T-helper 17 cell (primary cell): ENCODE measurements at regions not wholly inside any gene's neighbourhood (a gene's known extent, or its start where the extent isn't known, plus 50 kb on each side); places are given as distances from the start of the nearest gene placed in this dataset.

Source experiments
- ATAC-seq: fragments of 150-1000 bp; cut with Tn5 transposase; 2 replicates; pipeline ENCODE4 v1.10.0; 2021; ENCODE audit warnings: mild to moderate bottlenecking, moderate library complexity
- DNase-seq, 3 donors: peaks; one replicate each; pipeline versions ENCODE4 v3.0.0 to v3.0.0-alpha.2; 2020 to 2021
- H3K9me3 ChIP-seq: one replicate; pipeline ENCODE4 v1.7.0; 2013; ENCODE audit warnings: low read length, mild to moderate bottlenecking; ENCODE audit not compliant: control insufficient read depth, poor library complexity, severe bottlenecking
- H3K27ac Mint-ChIP-seq: one replicate; pipeline ENCODE4 v1.8.0; 2022; ENCODE audit warnings: mild to moderate bottlenecking, moderate library complexity, mixed read lengths
- H3K27me3 Mint-ChIP-seq: one replicate; pipeline ENCODE4 v1.8.0; 2022; ENCODE audit warnings: mixed read lengths
- H3K36me3 Mint-ChIP-seq: one replicate; pipeline ENCODE4 v1.8.0; 2022; ENCODE audit warnings: low read depth, mixed read lengths
- H3K4me1 Mint-ChIP-seq: one replicate; pipeline ENCODE4 v1.8.0; 2022; ENCODE audit warnings: mild to moderate bottlenecking, mixed read lengths
- H3K4me3 Mint-ChIP-seq: one replicate; pipeline ENCODE4 v1.8.0; 2022; ENCODE audit warnings: mild to moderate bottlenecking, moderate library complexity, mixed read lengths

DNA sequence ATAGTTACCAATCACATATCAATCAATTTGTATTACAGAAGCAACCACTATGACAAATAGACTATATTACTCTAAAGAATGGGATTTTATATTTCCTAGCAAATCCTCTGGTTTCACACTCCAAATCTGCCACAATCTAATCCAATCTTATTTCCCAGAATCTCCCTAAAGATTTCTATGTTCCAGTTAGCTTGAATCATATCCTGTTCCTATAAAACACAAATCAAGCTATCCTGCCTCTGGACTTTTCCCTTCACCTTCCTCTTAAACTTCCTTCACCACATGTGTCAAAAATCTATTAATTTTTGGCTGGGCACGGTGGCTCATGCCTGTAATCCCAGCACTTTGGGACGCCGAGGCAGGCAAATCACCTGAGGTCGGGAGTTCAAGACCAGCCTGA, 50.0 kb downstream of the PIK3C2A start:
- DNase-seq (no peak), ATAC-seq (no peak)
- H3K27me3 Mint-ChIP-seq: no peaks in the 10 kb centered on the region
- H3K27ac Mint-ChIP-seq: no peak overlapping the region
- peaks cover 9% of the 10 kb centered on the region for H3K36me3 Mint-ChIP-seq
- H3K4me1 Mint-ChIP-seq: peaks cover 23% of the 10 kb centered on the region
- H3K4me3 Mint-ChIP-seq: no peak overlapping the region
- no peaks in the 10 kb centered on the region for H3K9me3 ChIP-seq

GRCh38 chr11:17156283-17156682, 51.5 kb downstream of the PIK3C2A start:
- Mint-ChIP-seq H3K27me3 (no peaks in the 10 kb centered on the region), H3K36me3 (peaks cover 9% of the 10 kb centered on the region), H3K4me1 (peaks cover 17% of the 10 kb centered on the region), H3K4me3 (no peak overlapping the region), H3K27ac (no peak overlapping the region)
- DNase-seq (no peak), ATAC-seq (no peak)
- no peaks in the 10 kb centered on the region for H3K9me3 ChIP-seq

GRCh38 chr11:17154409-17155159, 53.2 kb downstream of the PIK3C2A start:
- no peak for ATAC-seq
- no peak overlapping the region for H3K27ac Mint-ChIP-seq
- H3K4me3 Mint-ChIP-seq: no peak overlapping the region
- no peak for DNase-seq
- no peaks in the 10 kb centered on the region for H3K27me3 Mint-ChIP-seq
- no peaks in the 10 kb centered on the region for H3K9me3 ChIP-seq
- peaks cover 8% of the 10 kb centered on the region for H3K4me1 Mint-ChIP-seq
- peaks cover 6% of the 10 kb centered on the region for H3K36me3 Mint-ChIP-seq

- Mint-ChIP-seq H3K27ac (no peak overlapping the region), H3K4me3 (no peak overlapping the region), H3K27me3 (no peaks in the 10 kb centered on the region), H3K4me1 (peaks cover 6% of the 10 kb centered on the region), H3K36me3 (peaks cover 3% of the 10 kb centered on the region)
- DNase-seq (no peak), ATAC-seq (no peak)
- H3K9me3 ChIP-seq: no peaks in the 10 kb centered on the region
These were observed 54.0 kb downstream of the PIK3C2A start for GRCh38 chr11:17153757-17154156.

GRCh38 chr11:17152306-17152705, 55.5 kb downstream of the PIK3C2A start:
- ATAC-seq: no peak
- no peaks in the 10 kb centered on the region for H3K27me3 Mint-ChIP-seq
- H3K36me3 Mint-ChIP-seq: peaks cover 7% of the 10 kb centered on the region
- DNase-seq: no peak
- no peak overlapping the region for H3K27ac Mint-ChIP-seq
- no peaks in the 10 kb centered on the region for H3K9me3 ChIP-seq
- peaks cover 6% of the 10 kb centered on the region for H3K4me1 Mint-ChIP-seq
- H3K4me3 Mint-ChIP-seq: no peak overlapping the region

DNA sequence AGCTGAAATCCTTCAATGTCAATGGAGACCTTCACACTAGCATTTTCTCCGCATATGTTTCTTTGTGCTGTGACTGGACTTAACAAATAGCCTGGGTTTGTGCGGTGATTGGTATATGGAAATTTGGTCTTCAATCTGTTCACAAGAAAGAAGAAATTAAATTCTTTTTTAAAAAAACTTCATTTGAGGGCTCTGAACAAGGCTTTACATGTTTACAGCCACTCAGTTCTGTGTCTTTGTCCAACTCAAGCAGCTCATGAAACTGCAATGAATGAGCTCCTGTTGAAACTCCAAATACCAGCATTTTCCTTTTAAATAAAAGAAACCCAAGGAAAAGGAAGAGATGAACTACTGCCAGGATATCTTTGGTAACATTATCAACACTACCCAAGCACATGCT, 57.3 kb downstream of the PIK3C2A start:
- DNase-seq: no peak
- no peak overlapping the region for H3K27ac Mint-ChIP-seq

GRCh38 chr11:17148536-17148935, 59.2 kb downstream of the PIK3C2A start:
- H3K4me3 Mint-ChIP-seq: no peak overlapping the region
- no peaks in the 10 kb centered on the region for H3K9me3 ChIP-seq
- no peaks in the 10 kb centered on the region for H3K27me3 Mint-ChIP-seq
- ATAC-seq (no peak), DNase-seq (no peak)
- H3K36me3 Mint-ChIP-seq: peaks cover 9% of the 10 kb centered on the region
- peaks cover 3% of the 10 kb centered on the region for H3K4me1 Mint-ChIP-seq
- H3K27ac Mint-ChIP-seq: no peak overlapping the region

More for the DNA sequence above, 57.3 kb downstream of the PIK3C2A start:
- Mint-ChIP-seq H3K4me3 (no peak overlapping the region), H3K27me3 (no peaks in the 10 kb centered on the region), H3K36me3 (peaks cover 7% of the 10 kb centered on the region), H3K4me1 (peaks cover 6% of the 10 kb centered on the region)
- no peak for ATAC-seq
- H3K9me3 ChIP-seq: no peaks in the 10 kb centered on the region

DNA sequence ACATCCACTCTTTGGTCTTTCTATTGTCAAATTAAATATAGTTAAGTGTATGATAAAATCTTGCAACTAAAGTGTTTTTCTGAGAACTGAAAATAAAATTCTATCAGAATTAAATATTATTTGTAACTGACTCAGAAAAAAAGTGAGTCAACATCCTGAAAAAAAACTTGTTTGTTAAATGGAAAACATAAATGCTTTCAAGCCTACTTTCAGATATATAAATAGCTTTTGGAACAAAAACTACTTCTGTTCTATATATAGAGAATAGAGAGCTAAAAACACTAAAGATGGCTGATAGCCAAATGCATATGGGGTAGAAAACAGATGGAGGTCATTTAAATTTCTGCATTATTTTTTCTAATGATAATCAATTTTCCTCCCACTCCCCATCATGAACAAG, 61.8 kb downstream of the PIK3C2A start:
- Mint-ChIP-seq H3K4me1 (peaks cover 7% of the 10 kb centered on the region), H3K36me3 (peaks cover 18% of the 10 kb centered on the region), H3K27me3 (no peaks in the 10 kb centered on the region), H3K4me3 (no peak overlapping the region), H3K27ac (no peak overlapping the region)
- no peak for DNase-seq
- no peak for ATAC-seq
- H3K9me3 ChIP-seq: no peaks in the 10 kb centered on the region

DNA sequence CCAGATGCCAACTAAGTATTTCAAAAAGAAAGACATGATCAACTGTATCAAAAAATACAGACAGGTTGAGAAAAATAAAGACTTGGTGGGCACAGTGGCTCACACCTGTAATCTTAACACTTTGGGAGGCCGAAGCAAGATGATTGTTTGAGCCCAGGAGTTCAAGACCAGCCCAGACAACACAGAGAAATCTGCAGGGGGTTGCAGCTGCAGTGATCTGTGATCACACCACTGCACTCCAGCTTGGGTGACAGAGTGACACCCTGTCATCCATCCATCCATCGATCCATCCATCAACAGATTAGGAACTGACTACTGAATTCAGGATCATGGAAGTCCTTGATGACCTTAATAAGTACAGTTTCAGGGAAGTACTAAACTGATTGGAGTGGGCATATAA, 65.0 kb upstream of the RPS13 start:
- DNase-seq (no peak), ATAC-seq (no peak)
- no peak overlapping the region for H3K4me3 Mint-ChIP-seq
- H3K4me1 Mint-ChIP-seq: peaks cover 4% of the 10 kb centered on the region
- H3K27ac Mint-ChIP-seq: peak overlapping the region; percentile 19
- no peaks in the 10 kb centered on the region for H3K9me3 ChIP-seq
- H3K36me3 Mint-ChIP-seq: peaks cover 21% of the 10 kb centered on the region
- H3K27me3 Mint-ChIP-seq: no peaks in the 10 kb centered on the region

DNA sequence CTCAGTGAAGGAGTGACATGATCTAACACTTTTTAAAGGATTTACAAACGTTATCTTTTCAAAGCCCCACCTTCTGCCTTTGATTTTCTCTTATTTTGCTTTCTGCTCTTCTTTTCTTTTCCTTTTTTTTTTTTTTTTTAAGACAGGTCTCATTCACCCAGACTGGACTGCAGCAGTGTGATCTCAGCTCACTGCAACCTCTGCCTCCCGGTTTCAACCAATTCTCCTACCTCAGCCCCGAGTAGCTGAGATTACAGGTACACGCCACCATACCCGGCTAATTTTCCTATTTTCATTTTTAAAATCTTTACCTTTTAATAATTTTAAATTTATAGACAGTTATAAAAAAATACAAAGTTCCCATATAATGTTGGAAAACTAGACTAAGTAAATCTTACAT, 63.7 kb upstream of the RPS13 start:
- Mint-ChIP-seq H3K4me1 (peaks cover 6% of the 10 kb centered on the region), H3K36me3 (peaks cover 21% of the 10 kb centered on the region), H3K27ac (no peak overlapping the region), H3K4me3 (no peak overlapping the region), H3K27me3 (no peaks in the 10 kb centered on the region)
- no peak for ATAC-seq
- no peaks in the 10 kb centered on the region for H3K9me3 ChIP-seq
- DNase-seq: no peak

GRCh38 chr11:17138562-17138961, 61.1 kb upstream of the RPS13 start:
- DNase-seq (no peak), ATAC-seq (no peak)
- no peaks in the 10 kb centered on the region for H3K27me3 Mint-ChIP-seq
- no peaks in the 10 kb centered on the region for H3K9me3 ChIP-seq
- H3K4me3 Mint-ChIP-seq: no peak overlapping the region
- peaks cover 15% of the 10 kb centered on the region for H3K36me3 Mint-ChIP-seq
- peaks cover 6% of the 10 kb centered on the region for H3K4me1 Mint-ChIP-seq
- no peak overlapping the region for H3K27ac Mint-ChIP-seq

DNA sequence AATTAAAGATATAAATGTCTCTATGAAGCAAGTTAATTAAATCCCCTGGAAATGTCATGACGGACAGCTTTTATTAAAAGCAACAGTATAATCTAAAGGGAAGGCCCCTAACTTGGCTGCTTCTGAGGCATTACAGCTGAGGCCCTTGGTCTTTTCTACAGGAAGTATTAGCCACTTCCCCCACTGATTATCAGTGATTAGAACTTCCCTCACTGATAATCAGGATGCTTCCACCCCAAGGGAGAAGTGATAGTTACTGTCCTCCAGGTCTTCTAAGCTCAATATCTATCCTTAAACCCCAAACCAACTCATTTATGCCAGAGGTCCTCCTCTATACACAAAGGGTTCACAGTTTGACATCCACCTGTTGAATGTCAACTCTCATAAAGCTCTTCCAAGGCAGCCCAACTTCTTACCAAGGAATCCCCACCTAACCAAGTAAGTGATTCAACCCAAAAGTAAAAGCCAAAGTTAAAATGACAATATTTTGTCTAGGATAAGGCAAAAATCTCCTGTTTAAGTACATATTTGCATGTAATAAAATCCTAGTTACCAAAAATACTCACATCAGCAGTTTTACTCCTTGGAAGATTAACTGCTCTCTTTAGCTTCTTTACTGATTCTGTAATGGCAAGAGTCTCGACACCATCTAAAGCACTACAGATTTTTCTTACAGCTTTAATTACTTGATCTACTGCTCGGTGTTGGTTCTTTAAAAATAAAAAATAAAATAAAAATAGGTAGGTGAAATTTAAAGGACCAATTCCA, 58.6 kb upstream of the RPS13 start:
- DNase-seq: no peak
- no peak overlapping the region for H3K27ac Mint-ChIP-seq
- no peak overlapping the region for H3K4me3 Mint-ChIP-seq
- H3K4me1 Mint-ChIP-seq: peaks cover 2% of the 10 kb centered on the region
- no peaks in the 10 kb centered on the region for H3K27me3 Mint-ChIP-seq
- H3K9me3 ChIP-seq: no peaks in the 10 kb centered on the region
- no peak for ATAC-seq
- H3K36me3 Mint-ChIP-seq: peaks cover 9% of the 10 kb centered on the region

DNA sequence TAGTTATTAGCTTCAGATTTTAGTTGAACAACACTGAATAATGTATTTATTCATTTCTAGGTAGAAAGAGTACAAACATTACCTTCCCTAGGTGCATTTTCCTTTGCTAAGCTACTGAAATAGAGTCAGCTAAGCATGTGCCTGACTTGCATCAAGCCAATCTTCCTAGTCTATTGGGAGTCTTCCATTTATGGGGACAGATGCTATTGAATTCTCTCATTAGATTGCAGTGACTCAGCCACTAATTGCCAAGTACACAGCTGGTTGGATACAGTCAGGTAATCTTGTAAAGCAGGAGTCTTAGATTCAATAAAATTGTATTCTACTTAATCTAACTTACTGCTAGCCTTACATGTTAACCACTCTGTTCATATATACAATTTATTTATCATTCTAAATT, 55.2 kb upstream of the RPS13 start:
- Mint-ChIP-seq H3K27ac (no peak overlapping the region), H3K4me1 (peaks cover 2% of the 10 kb centered on the region), H3K27me3 (no peaks in the 10 kb centered on the region), H3K36me3 (peaks cover 7% of the 10 kb centered on the region), H3K4me3 (no peak overlapping the region)
- no peaks in the 10 kb centered on the region for H3K9me3 ChIP-seq
- DNase-seq: no peak
- no peak for ATAC-seq

DNA sequence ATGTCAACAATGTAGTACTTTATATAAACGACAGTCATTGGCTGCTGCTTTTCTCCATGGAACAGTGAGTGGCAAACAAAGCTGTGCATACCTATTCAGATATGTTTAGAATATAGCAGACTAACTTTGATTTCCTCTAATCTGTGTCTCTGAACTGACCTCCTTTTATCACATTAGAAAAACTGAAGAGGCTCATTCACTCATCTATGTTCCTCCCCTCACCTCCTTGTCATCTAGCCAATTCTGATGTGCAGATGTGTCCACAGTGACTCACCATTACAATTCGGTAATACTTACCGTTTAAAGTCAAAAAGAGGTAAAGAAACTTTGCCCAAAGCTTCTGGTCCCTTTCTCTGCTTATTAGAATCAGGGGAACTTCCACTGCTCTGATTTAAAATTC, 51.5 kb upstream of the RPS13 start:
- ATAC-seq (no peak), DNase-seq (no peak)
- Mint-ChIP-seq H3K4me3 (no peak overlapping the region), H3K27ac (no peak overlapping the region), H3K4me1 (no peaks in the 10 kb centered on the region), H3K27me3 (no peaks in the 10 kb centered on the region), H3K36me3 (peaks cover 7% of the 10 kb centered on the region)
- no peaks in the 10 kb centered on the region for H3K9me3 ChIP-seq
